Mesothelial cell of epicardium (in vitro differentiated cells): ENCODE measurements at regions not wholly inside any gene's neighbourhood (a gene's known extent, or its start where the extent isn't known, plus 50 kb on each side); places are given as distances from the start of the nearest gene placed in this dataset.

ENCODE experiments used
- DNase-seq, 2 experiments: peaks; one replicate each; pipeline ENCODE4 v3.0.0; 2021; ENCODE audit warnings: low spot score in 2 of 2; ENCODE audit not compliant: unreplicated experiment in 2 of 2
- H3K27ac Mint-ChIP-seq: 2 replicates; pipeline ENCODE4 v1.8.0; 2021; ENCODE audit warnings: mixed read lengths
- H3K27me3 Mint-ChIP-seq: 2 replicates; pipeline ENCODE4 v1.8.0; 2021; ENCODE audit warnings: low read depth, mixed read lengths
- H3K36me3 Mint-ChIP-seq: 2 replicates; pipeline ENCODE4 v1.8.0; 2021; ENCODE audit warnings: mixed read lengths
- H3K4me1 Mint-ChIP-seq: 2 replicates; pipeline ENCODE4 v1.8.0; 2021; ENCODE audit warnings: mixed read lengths
- H3K4me3 Mint-ChIP-seq: 2 replicates; pipeline ENCODE4 v1.8.0; 2021; ENCODE audit warnings: mild to moderate bottlenecking, moderate library complexity, mixed read lengths
- H3K9me3 Mint-ChIP-seq: 2 replicates; pipeline ENCODE4 v1.8.0; 2021; ENCODE audit warnings: mixed read lengths
- CTCF ChIP-seq: fragments of 200-600 bp; sonication (generic); IDR thresholded peaks from one replicate; pipeline ENCODE4 v1.5.0; 2021; ENCODE audit warnings: antibody characterized with exemption; ENCODE audit not compliant: unreplicated experiment

- no peak for TF ChIP-seq CTCF
- DNase-seq, result no peak
- Mint-ChIP-seq H3K4me3 (no peak overlapping the region), H3K27me3 (no peaks in the 10 kb centered on the region), H3K4me1 (no peaks in the 10 kb centered on the region), H3K36me3 (no peaks in the 10 kb centered on the region), H3K27ac (no peak overlapping the region), H3K9me3 (no peaks in the 10 kb centered on the region)
Measured at GRCh38 chr6:44642349-44642748, 254.8 kb downstream of the CDC5L start.

- Mint-ChIP-seq H3K9me3 (no peaks in the 10 kb centered on the region), H3K4me1 (no peaks in the 10 kb centered on the region), H3K4me3 (no peak overlapping the region), H3K27me3 (no peaks in the 10 kb centered on the region), H3K36me3 (no peaks in the 10 kb centered on the region), H3K27ac (no peak overlapping the region)
- TF ChIP-seq CTCF, result no peak
- no peak for DNase-seq
Measured at GRCh38 chr6:44642870-44643522, 255.5 kb downstream of the CDC5L start.

- no peaks in the 10 kb centered on the region for H3K4me1 Mint-ChIP-seq
- H3K4me3 Mint-ChIP-seq, result no peak overlapping the region
- H3K27ac Mint-ChIP-seq, result no peak overlapping the region
- peaks cover 4% of the 10 kb centered on the region for H3K9me3 Mint-ChIP-seq
- H3K36me3 Mint-ChIP-seq, result no peaks in the 10 kb centered on the region
- peaks cover 5% of the 10 kb centered on the region for H3K27me3 Mint-ChIP-seq
- DNase-seq, result no peak
- no peak for TF ChIP-seq CTCF
Measured at GRCh38 chr6:44645276-44645675, 257.8 kb downstream of the CDC5L start.

GRCh38 chr6:44646355-44646754, 258.8 kb downstream of the CDC5L start:
- Mint-ChIP-seq H3K27me3 (peaks cover 9% of the 10 kb centered on the region), H3K36me3 (no peaks in the 10 kb centered on the region), H3K9me3 (peaks cover 4% of the 10 kb centered on the region), H3K27ac (no peak overlapping the region), H3K4me1 (peaks cover 4% of the 10 kb centered on the region), H3K4me3 (no peak overlapping the region)
- no peak for TF ChIP-seq CTCF
- DNase-seq, result no peak

GRCh38 chr6:44649365-44650025, 262.0 kb downstream of the CDC5L start:
- peaks cover 4% of the 10 kb centered on the region for H3K9me3 Mint-ChIP-seq
- no peak for TF ChIP-seq CTCF
- H3K27me3 Mint-ChIP-seq, result peaks cover 20% of the 10 kb centered on the region
- H3K36me3 Mint-ChIP-seq, result no peaks in the 10 kb centered on the region
- no peak for DNase-seq
- H3K27ac Mint-ChIP-seq, result no peak overlapping the region
- no peak overlapping the region for H3K4me3 Mint-ChIP-seq
- H3K4me1 Mint-ChIP-seq, result peaks cover 24% of the 10 kb centered on the region
